Fibroblast of the aortic adventitia (primary cell): ENCODE measurements at regions not wholly inside any gene's neighbourhood (a gene's known extent, or its start where the extent isn't known, plus 50 kb on each side); places are given as distances from the start of the nearest gene placed in this dataset.
"Not testable (repeated sequence)": the region's sequence is repeated elsewhere in the genome, so short reads cannot be mapped to it uniquely, and the experiment has no call there.

ENCODE experiments used
- DNase-seq: peaks from one replicate; pipeline ENCODE4 v3.0.0-alpha.2; 2010; ENCODE audit warnings: low read depth
- H3K4me3 ChIP-seq: 2 replicates; pipeline ENCODE4 v1.5.1; 2011; ENCODE audit warnings: low read depth, mild to moderate bottlenecking, control low read depth, low read length, moderate library complexity
- TF ChIP-seq, protein P1 (sequence below): IDR thresholded peaks from 2 replicates; pipeline ENCODE4 v1.5.1; 2011; ENCODE audit warnings: mild to moderate bottlenecking, low read length, control low read depth, inconsistent platforms; ENCODE audit not compliant: insufficient read depth

DNA sequence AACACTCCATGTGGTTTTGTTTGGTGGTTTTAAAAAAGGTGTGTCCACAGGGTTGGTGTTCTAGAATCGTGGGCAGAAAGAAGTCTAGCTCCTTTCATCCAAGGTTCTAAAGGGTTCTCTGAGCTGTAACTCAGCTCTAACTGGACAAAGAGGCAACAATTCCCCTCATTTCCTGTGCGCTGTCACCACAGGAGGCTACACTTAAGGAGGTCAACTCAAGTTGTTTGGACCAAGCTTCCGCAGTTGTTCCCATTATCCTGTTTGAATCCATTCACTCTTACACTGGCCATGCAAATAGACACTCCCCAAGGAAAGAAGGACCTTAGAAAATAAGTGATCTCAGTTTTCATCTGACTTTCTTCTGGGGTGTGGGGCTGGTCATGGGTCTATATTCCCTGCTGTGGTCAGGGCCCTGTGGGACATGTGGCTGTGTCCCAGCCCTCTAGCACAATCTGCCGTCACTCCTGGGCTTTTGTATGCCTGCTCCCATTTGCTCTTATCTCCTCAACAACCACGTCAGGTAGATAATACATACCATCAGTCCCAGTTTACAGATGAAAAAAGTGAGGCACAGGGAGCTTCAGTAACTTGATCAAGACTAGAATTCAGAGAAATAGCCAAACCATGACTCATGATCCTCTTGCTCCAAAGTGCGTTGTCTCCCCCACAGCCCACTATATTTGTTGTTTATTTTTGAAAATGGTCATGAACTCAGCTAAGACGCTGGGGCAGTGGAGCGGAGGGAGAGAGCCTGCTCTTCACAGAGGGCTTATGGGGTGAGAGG is 103.6 kb downstream of the RHOU start:
- H3K4me3 ChIP-seq: no peak overlapping the region
- DNase-seq: no peak
- TF ChIP-seq, protein P1, sequence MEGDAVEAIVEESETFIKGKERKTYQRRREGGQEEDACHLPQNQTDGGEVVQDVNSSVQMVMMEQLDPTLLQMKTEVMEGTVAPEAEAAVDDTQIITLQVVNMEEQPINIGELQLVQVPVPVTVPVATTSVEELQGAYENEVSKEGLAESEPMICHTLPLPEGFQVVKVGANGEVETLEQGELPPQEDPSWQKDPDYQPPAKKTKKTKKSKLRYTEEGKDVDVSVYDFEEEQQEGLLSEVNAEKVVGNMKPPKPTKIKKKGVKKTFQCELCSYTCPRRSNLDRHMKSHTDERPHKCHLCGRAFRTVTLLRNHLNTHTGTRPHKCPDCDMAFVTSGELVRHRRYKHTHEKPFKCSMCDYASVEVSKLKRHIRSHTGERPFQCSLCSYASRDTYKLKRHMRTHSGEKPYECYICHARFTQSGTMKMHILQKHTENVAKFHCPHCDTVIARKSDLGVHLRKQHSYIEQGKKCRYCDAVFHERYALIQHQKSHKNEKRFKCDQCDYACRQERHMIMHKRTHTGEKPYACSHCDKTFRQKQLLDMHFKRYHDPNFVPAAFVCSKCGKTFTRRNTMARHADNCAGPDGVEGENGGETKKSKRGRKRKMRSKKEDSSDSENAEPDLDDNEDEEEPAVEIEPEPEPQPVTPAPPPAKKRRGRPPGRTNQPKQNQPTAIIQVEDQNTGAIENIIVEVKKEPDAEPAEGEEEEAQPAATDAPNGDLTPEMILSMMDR: no peak

DNA sequence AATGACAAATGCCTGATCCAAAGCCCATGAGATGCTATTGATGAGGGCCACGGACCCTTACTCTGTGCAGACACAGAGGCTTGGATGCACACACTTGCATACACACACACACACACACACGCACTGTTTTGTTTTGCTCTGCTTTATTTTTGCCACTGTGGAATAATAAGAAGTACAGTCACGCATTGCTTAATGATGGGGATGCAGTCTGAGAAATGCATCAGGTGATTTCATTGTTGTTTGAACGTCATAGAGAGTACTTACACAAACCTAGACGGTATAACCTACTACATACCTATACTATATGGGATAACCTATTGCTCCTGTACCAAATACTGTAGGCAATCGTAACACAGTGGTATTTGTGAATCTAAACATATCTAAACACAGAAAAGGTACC is 104.4 kb downstream of the RHOU start:
- TF ChIP-seq, protein P1: no peak
- DNase-seq: no peak
- H3K4me3 ChIP-seq: no peak overlapping the region

DNA sequence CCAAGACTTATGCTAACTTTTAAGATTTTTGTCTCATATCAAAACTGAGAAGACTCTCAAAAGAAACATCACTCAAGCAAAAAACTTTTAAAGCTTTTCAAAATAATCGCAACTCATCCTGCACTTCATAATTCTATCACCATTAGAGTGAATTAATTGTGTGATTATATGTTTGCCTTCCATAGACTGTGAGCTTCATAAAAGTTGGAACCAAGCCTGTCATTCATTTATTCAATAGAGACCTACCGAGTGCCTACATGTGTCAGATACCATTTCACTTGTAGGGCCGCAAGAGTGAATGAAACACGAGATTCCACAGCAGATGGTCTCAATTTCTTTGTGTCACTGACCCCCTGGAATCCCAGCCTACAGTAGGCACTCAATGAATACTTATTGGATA is 106.4 kb downstream of the RHOU start:
- DNase-seq: no peak
- TF ChIP-seq, protein P1: no peak
- no peak overlapping the region for H3K4me3 ChIP-seq

DNA sequence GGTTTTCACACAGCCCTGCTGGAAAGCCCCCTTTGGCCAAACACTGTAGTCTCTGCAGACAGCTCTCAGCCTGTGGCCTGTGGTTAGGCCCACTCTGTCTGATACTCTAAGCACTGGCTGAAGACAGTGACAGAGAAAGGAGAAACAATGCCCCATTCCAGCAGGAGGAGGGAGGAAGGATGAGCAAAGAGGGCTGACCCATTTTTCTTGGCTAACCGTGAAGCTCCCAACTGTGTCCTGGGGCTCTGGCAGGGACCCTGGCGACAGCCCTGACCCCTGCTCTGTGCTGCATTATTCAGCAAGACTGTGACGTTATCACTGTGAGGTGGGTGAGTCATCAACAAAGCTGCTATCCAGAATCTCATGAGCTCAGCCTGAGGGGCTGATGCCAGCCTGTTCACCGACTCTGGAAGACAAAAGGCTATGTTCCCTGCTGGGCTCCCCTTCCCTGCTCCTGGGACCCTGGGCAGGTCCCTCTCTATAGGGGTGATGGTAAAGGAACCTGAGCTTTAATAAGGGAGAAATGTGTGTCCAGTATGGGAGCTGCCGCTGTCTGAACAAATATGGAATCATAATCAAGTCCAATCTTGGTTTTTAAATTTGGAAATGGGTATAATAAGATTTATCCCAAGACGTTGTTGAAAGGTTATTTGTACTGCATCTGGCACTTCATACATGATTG is 107.0 kb downstream of the RHOU start:
- DNase-seq: peak; percentile 72
- TF ChIP-seq, protein P1: no peak
- no peak overlapping the region for H3K4me3 ChIP-seq

DNA sequence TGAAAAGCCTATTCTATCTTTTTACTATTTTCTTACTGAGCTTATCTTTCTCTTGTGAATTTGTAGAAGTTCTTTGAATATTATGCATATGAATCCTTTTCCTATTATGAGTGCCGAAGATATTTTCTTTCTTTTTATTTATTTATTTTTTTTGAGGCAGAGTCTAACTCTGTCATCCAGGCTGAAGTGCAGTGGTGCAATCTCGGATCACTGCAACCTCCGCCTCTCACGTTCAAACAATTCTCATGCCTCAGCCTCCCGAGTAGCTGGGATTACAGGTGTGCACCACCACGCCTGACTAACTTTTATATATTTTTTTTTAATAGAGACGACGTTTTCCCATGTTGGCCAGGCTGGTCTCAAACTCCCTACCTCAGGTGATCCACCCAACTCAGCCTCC is 109.8 kb downstream of the RHOU start:
- DNase-seq: no peak
- no peak overlapping the region for H3K4me3 ChIP-seq
- TF ChIP-seq, protein P1: no peak

DNA sequence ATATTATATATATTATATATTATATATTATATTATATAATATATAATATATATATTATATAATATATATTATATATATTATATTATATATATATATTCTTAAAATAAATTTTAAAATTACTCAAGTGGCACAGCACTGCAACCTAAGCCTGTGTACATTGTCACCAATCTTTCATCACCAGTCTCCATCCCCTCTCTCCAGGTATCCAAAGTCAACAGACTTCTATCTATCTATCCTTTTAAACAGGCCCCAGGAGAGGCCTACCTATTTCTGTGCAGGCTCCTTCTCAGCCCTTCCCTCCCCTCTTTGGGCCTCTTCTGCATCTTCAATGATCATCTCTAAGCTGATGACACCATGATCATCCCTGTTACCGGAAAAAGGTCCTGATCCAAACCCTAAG is 111.7 kb downstream of the RHOU start:
- no peak for DNase-seq
- TF ChIP-seq, protein P1: no peak
- no peak overlapping the region for H3K4me3 ChIP-seq

DNA sequence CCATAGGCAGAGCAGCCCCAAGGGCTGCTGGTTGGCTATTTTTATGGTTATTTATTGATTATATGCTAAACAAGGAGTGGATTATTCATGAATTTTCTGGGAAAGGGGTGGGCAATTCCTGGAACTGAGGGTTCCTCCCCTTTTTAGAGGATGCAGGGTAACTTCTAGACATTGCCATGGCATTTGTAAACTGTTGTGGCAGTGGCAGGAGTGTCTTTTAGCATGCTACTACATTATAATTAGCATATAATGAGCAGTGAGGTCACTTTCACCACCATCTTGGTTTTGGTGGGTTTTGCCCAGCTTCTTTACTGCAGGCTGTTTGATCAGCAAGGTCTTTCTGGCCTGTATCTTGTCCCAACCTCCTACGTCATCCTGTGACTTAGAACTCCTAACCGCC is 112.2 kb downstream of the RHOU start:
- not testable (repeated sequence) for H3K4me3 ChIP-seq, DNase-seq
